ENCODE measurements at regions not wholly inside any gene's neighbourhood (a gene's known extent, or its start where the extent isn't known, plus 50 kb on each side); places are given as distances from the start of the nearest gene placed in this dataset.

DNA sequence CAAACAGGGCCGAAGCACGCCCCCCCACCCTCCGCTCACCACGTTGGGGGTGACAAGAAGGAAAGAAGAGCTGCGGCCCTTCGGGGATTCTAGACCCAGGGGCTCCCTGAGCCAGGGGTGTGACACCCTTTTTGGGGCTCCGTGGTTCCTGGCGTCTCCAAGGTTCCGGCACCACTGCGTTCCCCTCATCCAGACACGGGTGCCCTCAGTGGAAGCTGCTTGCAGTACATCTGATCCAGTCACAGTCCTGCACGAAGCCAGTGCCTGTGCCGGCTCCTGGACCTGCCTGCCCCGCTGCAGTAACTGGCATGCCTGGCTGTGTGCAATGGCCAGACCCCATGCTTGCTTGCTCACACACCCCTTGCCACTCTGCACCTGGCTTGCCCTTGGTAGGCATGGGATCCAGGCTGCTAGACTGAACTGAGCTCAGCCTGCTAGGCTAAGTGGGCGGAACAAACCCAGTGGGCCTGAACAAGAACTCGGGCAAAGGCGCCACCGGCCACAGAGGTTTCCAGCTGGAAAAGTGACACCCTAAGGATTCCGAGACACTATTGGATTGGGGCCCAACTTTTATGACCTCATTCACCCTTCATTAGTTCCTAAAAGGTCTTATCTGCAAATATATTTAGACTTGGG is 420.4 kb upstream of the AGA start:
- H3K36me3 ChIP-seq (ENCODE audit: insufficient read depth, low read length), result no peaks in the 10 kb centered on the region
- no peaks in the 10 kb centered on the region for H3K9me3 ChIP-seq (ENCODE audit: low read length)
- H2AFZ ChIP-seq (ENCODE audit: low read depth, low read length), result no peak overlapping the region
- H3K27me3 ChIP-seq (ENCODE audit: insufficient read depth, low read length), result no peaks in the 10 kb centered on the region
- no peaks in the 10 kb centered on the region for H3K4me1 ChIP-seq (ENCODE audit: insufficient read depth, low read length)
- no peak overlapping the region for H3K4me3 ChIP-seq (ENCODE audit: low read length)

DNA sequence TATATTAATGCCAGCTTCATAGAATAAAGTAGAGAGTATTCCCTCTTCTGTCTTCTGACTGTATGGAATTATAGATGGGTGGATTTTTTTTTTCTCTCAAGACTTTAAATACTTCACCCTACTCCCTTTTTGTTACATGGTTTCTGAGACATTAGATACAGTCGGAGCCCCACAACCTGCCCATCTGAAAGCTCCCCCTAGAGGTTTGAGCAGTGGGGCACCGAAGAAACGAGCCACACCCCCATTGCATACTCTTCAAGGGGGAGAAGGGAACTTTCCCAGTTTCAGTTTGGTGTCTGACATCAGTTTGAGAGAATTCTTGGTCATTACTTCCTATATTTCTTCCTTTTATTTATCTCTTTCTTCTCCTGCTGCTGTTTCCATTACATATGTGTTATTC is 437.6 kb upstream of the AGA start:
- H3K4me1 ChIP-seq (ENCODE audit: insufficient read depth, low read length), result no peaks in the 10 kb centered on the region
- no peak overlapping the region for H3K4me3 ChIP-seq (ENCODE audit: low read length)
- H2AFZ ChIP-seq (ENCODE audit: low read depth, low read length), result no peak overlapping the region
- H3K27me3 ChIP-seq (ENCODE audit: insufficient read depth, low read length), result no peaks in the 10 kb centered on the region
- H3K9me3 ChIP-seq (ENCODE audit: low read length), result no peaks in the 10 kb centered on the region
- H3K36me3 ChIP-seq (ENCODE audit: insufficient read depth, low read length), result no peaks in the 10 kb centered on the region

DNA sequence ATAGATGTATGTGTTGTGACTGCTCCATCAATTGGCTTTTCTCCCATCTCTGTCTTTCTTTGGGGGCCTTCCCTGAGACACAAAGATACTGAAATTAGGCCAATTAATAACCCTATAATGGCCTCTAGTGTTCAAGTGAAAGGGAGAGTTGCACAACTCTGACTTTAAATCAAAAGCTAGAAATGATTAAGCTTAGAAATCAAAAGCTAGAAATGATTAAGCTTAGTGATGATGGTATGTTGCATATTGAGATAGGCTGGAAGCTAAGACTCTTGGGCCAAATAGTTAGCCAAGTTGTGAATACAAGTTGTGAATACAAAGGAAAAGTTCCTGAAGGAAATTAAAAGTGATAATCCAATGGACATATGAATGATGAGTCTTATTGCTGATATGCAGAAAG is 452.9 kb upstream of the AGA start:
- Histone ChIP-seq H3K9me3 (ENCODE audit: low read length) (no peaks in the 10 kb centered on the region), H3K36me3 (ENCODE audit: insufficient read depth, low read length) (no peaks in the 10 kb centered on the region), H3K4me1 (ENCODE audit: insufficient read depth, low read length) (no peaks in the 10 kb centered on the region), H3K4me3 (ENCODE audit: low read length) (no peak overlapping the region), H3K27me3 (ENCODE audit: insufficient read depth, low read length) (no peaks in the 10 kb centered on the region), H2AFZ (ENCODE audit: low read depth, low read length) (no peak overlapping the region)

- no peaks in the 10 kb centered on the region for H3K36me3 ChIP-seq (ENCODE audit: insufficient read depth, low read length)
- no peaks in the 10 kb centered on the region for H3K9me3 ChIP-seq (ENCODE audit: low read length)
- no peaks in the 10 kb centered on the region for H3K4me1 ChIP-seq (ENCODE audit: insufficient read depth, low read length)
- H3K27me3 ChIP-seq (ENCODE audit: insufficient read depth, low read length), result no peaks in the 10 kb centered on the region
- H3K4me3 ChIP-seq (ENCODE audit: low read length), result no peak overlapping the region
- no peak overlapping the region for H2AFZ ChIP-seq (ENCODE audit: low read depth, low read length)
Observed at GRCh38 chr4:177901786-177902185, 459.5 kb upstream of the AGA start.

GRCh38 chr4:177902386-177902785 is 460.1 kb upstream of the AGA start:
- no peaks in the 10 kb centered on the region for H3K36me3 ChIP-seq (ENCODE audit: insufficient read depth, low read length)
- no peaks in the 10 kb centered on the region for H3K9me3 ChIP-seq (ENCODE audit: low read length)
- no peak overlapping the region for H3K4me3 ChIP-seq (ENCODE audit: low read length)
- no peaks in the 10 kb centered on the region for H3K27me3 ChIP-seq (ENCODE audit: insufficient read depth, low read length)
- H3K4me1 ChIP-seq (ENCODE audit: insufficient read depth, low read length), result no peaks in the 10 kb centered on the region
- H2AFZ ChIP-seq (ENCODE audit: low read depth, low read length), result no peak overlapping the region

- no peaks in the 10 kb centered on the region for H3K27me3 ChIP-seq (ENCODE audit: insufficient read depth, low read length)
- no peaks in the 10 kb centered on the region for H3K36me3 ChIP-seq (ENCODE audit: insufficient read depth, low read length)
- H3K4me1 ChIP-seq (ENCODE audit: insufficient read depth, low read length), result no peaks in the 10 kb centered on the region
- H3K9me3 ChIP-seq (ENCODE audit: low read length), result no peaks in the 10 kb centered on the region
- no peak overlapping the region for H3K4me3 ChIP-seq (ENCODE audit: low read length)
- H2AFZ ChIP-seq (ENCODE audit: low read depth, low read length), result peak overlapping the region; percentile 38
Observed at GRCh38 chr4:177907736-177908424, 465.6 kb upstream of the AGA start.

GRCh38 chr4:177921715-177922114 is 479.5 kb upstream of the AGA start:
- no peaks in the 10 kb centered on the region for H3K9me3 ChIP-seq (ENCODE audit: low read length)

DNA sequence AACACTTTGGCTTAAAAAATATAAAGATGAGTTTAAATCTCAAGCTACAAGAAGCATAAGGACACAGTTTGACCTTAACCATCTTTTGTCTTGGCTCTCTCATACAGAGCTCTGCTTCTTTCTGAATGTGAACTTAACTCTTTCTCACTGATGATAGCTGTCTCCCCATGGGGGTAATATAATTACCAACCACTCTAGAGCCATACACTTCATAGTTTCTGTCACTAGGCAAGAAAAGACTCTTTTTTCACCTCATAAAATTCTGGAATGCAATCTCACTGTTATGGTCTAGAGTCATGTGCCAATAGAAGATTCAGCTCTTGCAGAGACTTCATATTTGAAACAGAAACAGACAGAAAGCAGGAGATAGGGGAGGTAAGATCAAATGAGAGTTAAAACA is 481.7 kb upstream of the AGA start:
- no peaks in the 10 kb centered on the region for H3K27me3 ChIP-seq (ENCODE audit: insufficient read depth, low read length)
- no peaks in the 10 kb centered on the region for H3K9me3 ChIP-seq (ENCODE audit: low read length)
- no peak overlapping the region for H2AFZ ChIP-seq (ENCODE audit: low read depth, low read length)
- H3K4me1 ChIP-seq (ENCODE audit: insufficient read depth, low read length), result no peaks in the 10 kb centered on the region
- no peak overlapping the region for H3K4me3 ChIP-seq (ENCODE audit: low read length)
- no peaks in the 10 kb centered on the region for H3K36me3 ChIP-seq (ENCODE audit: insufficient read depth, low read length)

More at GRCh38 chr4:177921715-177922114, 479.5 kb upstream of the AGA start:
- H3K4me1 ChIP-seq (ENCODE audit: insufficient read depth, low read length), result no peaks in the 10 kb centered on the region
- H3K36me3 ChIP-seq (ENCODE audit: insufficient read depth, low read length), result no peaks in the 10 kb centered on the region
- H3K27me3 ChIP-seq (ENCODE audit: insufficient read depth, low read length), result no peaks in the 10 kb centered on the region
- no peak overlapping the region for H3K4me3 ChIP-seq (ENCODE audit: low read length)
- no peak overlapping the region for H2AFZ ChIP-seq (ENCODE audit: low read depth, low read length)

- Histone ChIP-seq H2AFZ (ENCODE audit: low read depth, low read length) (no peak overlapping the region), H3K4me1 (ENCODE audit: insufficient read depth, low read length) (no peaks in the 10 kb centered on the region), H3K36me3 (ENCODE audit: insufficient read depth, low read length) (no peaks in the 10 kb centered on the region), H3K27me3 (ENCODE audit: insufficient read depth, low read length) (no peaks in the 10 kb centered on the region), H3K9me3 (ENCODE audit: low read length) (no peaks in the 10 kb centered on the region), H3K4me3 (ENCODE audit: low read length) (no peak overlapping the region)
Observed at GRCh38 chr4:177937041-177937440, 494.8 kb upstream of the AGA start.

GRCh38 chr4:177938226-177938625 is 496.0 kb upstream of the AGA start:
- no peaks in the 10 kb centered on the region for H3K9me3 ChIP-seq (ENCODE audit: low read length)
- H3K36me3 ChIP-seq (ENCODE audit: insufficient read depth, low read length), result no peaks in the 10 kb centered on the region
- H3K4me1 ChIP-seq (ENCODE audit: insufficient read depth, low read length), result no peaks in the 10 kb centered on the region
- no peaks in the 10 kb centered on the region for H3K27me3 ChIP-seq (ENCODE audit: insufficient read depth, low read length)
- H2AFZ ChIP-seq (ENCODE audit: low read depth, low read length), result no peak overlapping the region
- H3K4me3 ChIP-seq (ENCODE audit: low read length), result no peak overlapping the region

DNA sequence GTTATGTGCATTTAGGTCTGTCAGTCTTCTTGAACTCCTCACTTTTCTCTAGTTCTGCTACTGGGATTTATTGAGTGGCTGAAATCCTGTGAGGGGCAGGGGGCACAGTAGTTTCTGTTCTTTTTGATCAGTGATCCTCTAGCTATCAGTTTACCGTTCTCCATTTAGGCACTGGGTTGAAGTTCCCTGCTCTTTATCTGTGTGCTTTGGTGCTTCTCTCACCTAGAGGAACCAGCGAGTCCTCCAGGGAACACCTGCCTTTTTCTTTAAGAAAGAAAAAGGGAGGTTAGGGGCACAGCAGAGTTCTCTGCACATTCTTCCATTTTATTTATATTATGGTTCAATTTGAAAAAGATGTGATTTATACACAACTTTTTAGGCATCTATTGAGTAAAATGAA is 503.0 kb upstream of the AGA start:
- Histone ChIP-seq H3K27me3 (ENCODE audit: insufficient read depth, low read length) (no peaks in the 10 kb centered on the region), H3K9me3 (ENCODE audit: low read length) (no peaks in the 10 kb centered on the region)

DNA sequence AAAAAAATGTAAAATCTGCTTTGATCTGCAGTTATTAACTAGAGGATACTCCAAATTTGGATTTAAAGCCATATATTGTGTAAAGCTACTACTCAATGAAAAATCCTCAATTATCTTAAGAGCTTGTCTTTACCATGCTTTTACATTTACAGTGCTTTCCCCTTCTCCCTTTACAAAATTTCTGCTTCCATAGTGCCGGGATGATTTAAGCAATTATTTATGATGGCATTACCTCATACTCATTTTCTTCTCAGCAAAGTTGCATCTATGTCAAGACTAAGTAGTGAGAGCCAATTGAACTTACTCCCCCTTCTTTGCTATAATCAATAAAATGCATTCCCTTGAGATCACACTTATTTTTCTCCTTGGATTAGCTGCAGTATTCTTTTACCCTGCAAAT is 505.4 kb upstream of the AGA start:
- H2AFZ ChIP-seq (ENCODE audit: low read depth, low read length), result no peak overlapping the region
- no peaks in the 10 kb centered on the region for H3K36me3 ChIP-seq (ENCODE audit: insufficient read depth, low read length)
- no peaks in the 10 kb centered on the region for H3K27me3 ChIP-seq (ENCODE audit: insufficient read depth, low read length)
- no peak overlapping the region for H3K4me3 ChIP-seq (ENCODE audit: low read length)
- H3K4me1 ChIP-seq (ENCODE audit: insufficient read depth, low read length), result no peaks in the 10 kb centered on the region
- H3K9me3 ChIP-seq (ENCODE audit: low read length), result no peaks in the 10 kb centered on the region

More for the DNA sequence above, 503.0 kb upstream of the AGA start:
- Histone ChIP-seq H2AFZ (ENCODE audit: low read depth, low read length) (no peak overlapping the region), H3K4me1 (ENCODE audit: insufficient read depth, low read length) (no peaks in the 10 kb centered on the region), H3K36me3 (ENCODE audit: insufficient read depth, low read length) (no peaks in the 10 kb centered on the region), H3K4me3 (ENCODE audit: low read length) (no peak overlapping the region)

GRCh38 chr4:177948853-177949252 is 506.6 kb upstream of the AGA start:
- H3K4me1 ChIP-seq (ENCODE audit: insufficient read depth, low read length), result no peaks in the 10 kb centered on the region
- no peak overlapping the region for H2AFZ ChIP-seq (ENCODE audit: low read depth, low read length)
- H3K36me3 ChIP-seq (ENCODE audit: insufficient read depth, low read length), result no peaks in the 10 kb centered on the region
- no peaks in the 10 kb centered on the region for H3K9me3 ChIP-seq (ENCODE audit: low read length)
- H3K27me3 ChIP-seq (ENCODE audit: insufficient read depth, low read length), result no peaks in the 10 kb centered on the region
- H3K4me3 ChIP-seq (ENCODE audit: low read length), result no peak overlapping the region

DNA sequence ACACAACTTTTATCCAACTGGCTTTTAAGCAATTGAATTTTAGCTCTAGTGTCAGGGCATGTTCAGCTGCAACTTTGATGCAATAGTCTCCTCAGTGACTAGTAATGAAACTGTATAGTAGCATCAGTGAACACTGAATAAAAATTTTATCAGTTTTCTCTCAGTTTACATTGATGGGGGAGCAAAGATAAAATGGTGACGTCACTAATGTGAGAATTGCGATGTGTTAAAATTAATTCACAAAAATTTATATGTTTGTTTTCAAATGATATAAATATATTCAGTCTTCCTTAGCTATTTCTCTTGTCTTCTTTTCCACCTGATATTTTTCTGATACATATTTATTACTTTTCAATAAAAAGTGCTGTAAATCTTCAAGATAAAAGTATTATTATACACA is 508.8 kb upstream of the AGA start:
- Histone ChIP-seq H3K27me3 (ENCODE audit: insufficient read depth, low read length) (no peaks in the 10 kb centered on the region), H3K36me3 (ENCODE audit: insufficient read depth, low read length) (no peaks in the 10 kb centered on the region), H3K9me3 (ENCODE audit: low read length) (no peaks in the 10 kb centered on the region), H2AFZ (ENCODE audit: low read depth, low read length) (no peak overlapping the region), H3K4me1 (ENCODE audit: insufficient read depth, low read length) (no peaks in the 10 kb centered on the region), H3K4me3 (ENCODE audit: low read length) (no peak overlapping the region)

Measured in neuron (in vitro differentiated cells).